ENCODE measurements at regions not wholly inside any gene's neighbourhood (a gene's known extent, or its start where the extent isn't known, plus 50 kb on each side); places are given as distances from the start of the nearest gene placed in this dataset.

DNA sequence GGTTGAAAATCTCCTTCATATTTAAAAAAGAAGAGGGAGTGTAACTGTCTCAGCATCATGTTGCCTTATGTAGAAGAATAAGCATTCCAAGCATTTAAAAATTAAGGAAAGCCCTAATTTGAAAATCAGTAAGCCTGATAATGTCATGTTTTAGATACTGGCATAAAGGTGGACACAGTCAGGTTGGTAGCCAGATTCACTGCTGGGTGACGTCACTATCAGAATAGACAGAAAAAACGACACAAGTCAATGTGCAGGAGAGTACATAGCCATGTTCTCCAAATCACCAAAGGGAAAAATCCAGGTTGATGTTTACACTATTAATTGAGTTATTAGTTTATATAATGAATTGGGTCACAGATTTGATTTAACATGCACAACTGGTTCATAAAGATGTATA lies 50.8 kb upstream of the POU3F2 start:
- in situ Hi-C loops (cut with MboI; ENCODE audit: low sequenced_read_pairs): no loop called here
